Heart left ventricle (tissue), 13 donors: ENCODE measurements at regions not wholly inside any gene's neighbourhood (a gene's known extent, or its start where the extent isn't known, plus 50 kb on each side); places are given as distances from the start of the nearest gene placed in this dataset.

Experiments
- POLR2A ChIP-seq, 2 donors: fragments of 450-650 bp; IDR thresholded peaks; one replicate each; pipeline ENCODE4 v1.6.1; 2017; ENCODE audit warnings: antibody characterized with exemption in 2 of 2, mild to moderate bottlenecking in 2 of 2, moderate library complexity in 2 of 2
- TF ChIP-seq, protein P1 (sequence below), 12 donors: fragments of 200-600 bp; sonication (generic) in 4 of 12; IDR thresholded peaks; one replicate each; pipeline versions ENCODE4 v1.5.0 to v1.8.0; 2018 to 2022; ENCODE audit warnings: antibody characterized with exemption in 12 of 12, mild to moderate bottlenecking in 5 of 12
- donor health status: ischemic (EF 13 %, LVEDD 7.1; RV severe dilation, severe dysfunction).
- donor health status: DM: no; HTN: yes; CAD: no.
- donor health status: DM: no; HTN: no; CAD: no.
- donor health status: ischemic (EF 25% LVEDD 6.9; RV normal size, moderate dysfunction).
- donor health status: ischemic (EF 25% LVEDD 5.7; RV mildly dilated, moderate dysfunction).
- donor health status: ischemic (EF 35%, LVEDD 5.7; RV mildly dilated, moderate dysfunction).
- donor health status: nonischemic (EF 11% LVEDD 7.7; RV severe dilation, severe dysfunction).
- donor health status: DM: yes; HTN: yes; CAD: no.
- donor health status: PGD.
- donor health status: ischemic (EF 29% LVEDD 5.4; RV normal size, mild dysfunction).
- donor health status: nonischemic (EF 23%, LVEDD 6.1; RV moderate dilation, normal function).

DNA sequence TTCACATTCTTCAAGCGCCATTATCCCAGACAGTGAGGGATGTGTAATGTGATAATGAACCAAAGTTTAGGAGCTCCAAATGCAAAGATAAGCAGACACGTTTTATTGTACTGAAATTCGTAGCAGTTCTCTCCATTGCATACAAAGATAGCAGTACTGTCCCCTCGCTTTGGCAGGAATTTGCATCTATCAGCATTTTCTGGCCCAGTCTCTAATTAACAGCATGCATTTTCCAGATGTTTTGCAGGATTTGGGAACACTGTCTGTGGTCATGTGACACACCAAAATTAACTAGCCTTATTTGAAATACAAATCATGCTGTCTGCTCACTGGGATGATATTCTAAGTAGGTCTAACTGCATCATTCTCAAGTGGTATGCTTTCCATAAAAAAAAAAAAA lies 235.9 kb upstream of the TRPM3 start:
- TF ChIP-seq, protein P1, sequence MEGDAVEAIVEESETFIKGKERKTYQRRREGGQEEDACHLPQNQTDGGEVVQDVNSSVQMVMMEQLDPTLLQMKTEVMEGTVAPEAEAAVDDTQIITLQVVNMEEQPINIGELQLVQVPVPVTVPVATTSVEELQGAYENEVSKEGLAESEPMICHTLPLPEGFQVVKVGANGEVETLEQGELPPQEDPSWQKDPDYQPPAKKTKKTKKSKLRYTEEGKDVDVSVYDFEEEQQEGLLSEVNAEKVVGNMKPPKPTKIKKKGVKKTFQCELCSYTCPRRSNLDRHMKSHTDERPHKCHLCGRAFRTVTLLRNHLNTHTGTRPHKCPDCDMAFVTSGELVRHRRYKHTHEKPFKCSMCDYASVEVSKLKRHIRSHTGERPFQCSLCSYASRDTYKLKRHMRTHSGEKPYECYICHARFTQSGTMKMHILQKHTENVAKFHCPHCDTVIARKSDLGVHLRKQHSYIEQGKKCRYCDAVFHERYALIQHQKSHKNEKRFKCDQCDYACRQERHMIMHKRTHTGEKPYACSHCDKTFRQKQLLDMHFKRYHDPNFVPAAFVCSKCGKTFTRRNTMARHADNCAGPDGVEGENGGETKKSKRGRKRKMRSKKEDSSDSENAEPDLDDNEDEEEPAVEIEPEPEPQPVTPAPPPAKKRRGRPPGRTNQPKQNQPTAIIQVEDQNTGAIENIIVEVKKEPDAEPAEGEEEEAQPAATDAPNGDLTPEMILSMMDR (IDR thresholded peaks at IDR 0.05): no peak
- no peak for TF ChIP-seq POLR2A (IDR thresholded peaks at IDR 0.05)
